ENCODE measurements at regions not wholly inside any gene's neighbourhood (a gene's known extent, or its start where the extent isn't known, plus 50 kb on each side); places are given as distances from the start of the nearest gene placed in this dataset.

DNA sequence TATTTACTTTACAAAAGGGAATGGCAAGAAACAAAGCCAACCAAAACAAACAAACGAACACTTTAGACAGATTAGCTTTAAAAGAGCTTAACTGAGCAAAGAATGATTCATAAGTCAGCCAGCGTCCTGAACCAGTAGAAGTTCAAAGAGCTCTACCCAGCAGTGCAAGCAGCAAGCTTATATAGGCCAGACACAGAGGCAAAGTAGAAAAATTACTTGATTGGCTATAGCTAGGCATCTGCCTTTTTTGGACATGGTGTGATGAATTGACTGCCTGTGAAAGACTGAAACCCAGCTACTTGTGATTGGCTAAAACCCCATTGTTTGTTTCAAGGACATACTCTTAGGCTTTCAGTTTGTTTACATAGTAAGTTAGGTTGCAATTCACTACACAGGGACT is 2120.0 kb upstream of the RAG2 start:
- H3K27me3 ChIP-seq (ENCODE audit: control insufficient read depth, insufficient read depth, low read length) = no peaks in the 10 kb centered on the region
- DNase-seq (ENCODE audit: low read depth, low spot score) = no peak
- no peak for TF ChIP-seq SIN3A (IDR thresholded peaks at IDR 0.05; ENCODE audit: borderline replicate concordance, insufficient read depth, low read depth, low read length)
- TF ChIP-seq TCF7L2 (IDR thresholded peaks at IDR 0.05; ENCODE audit: low read depth, low read length) = peak; percentile 67; the same call in 1 of the 2 replicates

DNA sequence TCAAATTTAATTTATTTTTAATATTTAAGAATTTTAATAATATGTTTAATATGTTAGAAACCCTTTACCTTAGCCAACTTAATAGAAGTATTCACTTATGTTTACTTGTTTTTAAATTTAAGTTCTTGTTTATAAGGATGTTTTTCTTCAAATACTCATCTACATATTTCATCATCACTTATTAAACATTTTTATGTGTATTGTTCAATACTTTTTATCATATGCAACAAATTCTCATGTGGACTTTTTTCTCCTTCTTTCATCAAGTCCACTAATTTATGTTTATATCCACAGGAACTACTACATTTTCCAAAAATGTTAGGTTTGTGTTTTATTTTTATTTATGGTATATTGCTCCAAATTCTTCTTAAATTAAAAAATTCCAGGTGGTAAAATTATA is 2113.1 kb upstream of the RAG2 start:
- TF ChIP-seq POLR2AphosphoS5 (IDR thresholded peaks at IDR 0.05; ENCODE audit: low read depth, low read length) (no peak), TCF7L2 (IDR thresholded peaks at IDR 0.05; ENCODE audit: low read depth, low read length) (no peak)
- TF ChIP-seq, protein P1, sequence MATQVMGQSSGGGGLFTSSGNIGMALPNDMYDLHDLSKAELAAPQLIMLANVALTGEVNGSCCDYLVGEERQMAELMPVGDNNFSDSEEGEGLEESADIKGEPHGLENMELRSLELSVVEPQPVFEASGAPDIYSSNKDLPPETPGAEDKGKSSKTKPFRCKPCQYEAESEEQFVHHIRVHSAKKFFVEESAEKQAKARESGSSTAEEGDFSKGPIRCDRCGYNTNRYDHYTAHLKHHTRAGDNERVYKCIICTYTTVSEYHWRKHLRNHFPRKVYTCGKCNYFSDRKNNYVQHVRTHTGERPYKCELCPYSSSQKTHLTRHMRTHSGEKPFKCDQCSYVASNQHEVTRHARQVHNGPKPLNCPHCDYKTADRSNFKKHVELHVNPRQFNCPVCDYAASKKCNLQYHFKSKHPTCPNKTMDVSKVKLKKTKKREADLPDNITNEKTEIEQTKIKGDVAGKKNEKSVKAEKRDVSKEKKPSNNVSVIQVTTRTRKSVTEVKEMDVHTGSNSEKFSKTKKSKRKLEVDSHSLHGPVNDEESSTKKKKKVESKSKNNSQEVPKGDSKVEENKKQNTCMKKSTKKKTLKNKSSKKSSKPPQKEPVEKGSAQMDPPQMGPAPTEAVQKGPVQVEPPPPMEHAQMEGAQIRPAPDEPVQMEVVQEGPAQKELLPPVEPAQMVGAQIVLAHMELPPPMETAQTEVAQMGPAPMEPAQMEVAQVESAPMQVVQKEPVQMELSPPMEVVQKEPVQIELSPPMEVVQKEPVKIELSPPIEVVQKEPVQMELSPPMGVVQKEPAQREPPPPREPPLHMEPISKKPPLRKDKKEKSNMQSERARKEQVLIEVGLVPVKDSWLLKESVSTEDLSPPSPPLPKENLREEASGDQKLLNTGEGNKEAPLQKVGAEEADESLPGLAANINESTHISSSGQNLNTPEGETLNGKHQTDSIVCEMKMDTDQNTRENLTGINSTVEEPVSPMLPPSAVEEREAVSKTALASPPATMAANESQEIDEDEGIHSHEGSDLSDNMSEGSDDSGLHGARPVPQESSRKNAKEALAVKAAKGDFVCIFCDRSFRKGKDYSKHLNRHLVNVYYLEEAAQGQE (IDR thresholded peaks at IDR 0.05; ENCODE audit: insufficient read depth in 1 of 2, low read depth in 2 of 2, low read length in 1 of 2) = no peak
- no peaks in the 10 kb centered on the region for H3K27me3 ChIP-seq (ENCODE audit: control insufficient read depth, insufficient read depth, low read length)
- no peaks in the 10 kb centered on the region for H3K4me1 ChIP-seq (ENCODE audit: control insufficient read depth, insufficient read depth, low read length)
- ATAC-seq (no peak), DNase-seq (ENCODE audit: low read depth, low spot score) (no peak)
- CTCF ChIA-PET = no interaction called here
- no peaks in the 10 kb centered on the region for H3K36me3 ChIP-seq (ENCODE audit: control insufficient read depth, insufficient read depth, low read length)
- no peak overlapping the region for H3K4me3 ChIP-seq (ENCODE audit: low read depth in 2 of 2, low read length in 2 of 2)
- BruUV-seq (replicated peaks) = no TSS peak
- H3K9me3 ChIP-seq (ENCODE audit: control insufficient read depth, insufficient read depth, low read depth, low read length) = peaks cover 4% of the 10 kb centered on the region; the same call in 1 of the 2 replicates
- H3K27ac ChIP-seq (ENCODE audit: low read length) = no peak overlapping the region
- POLR2A ChIA-PET = no interaction called here
- in situ Hi-C loops (cut with HindIII; ENCODE audit: low pct_unique_long_range_greater_than_20kb, low sequenced_read_pairs) (no loop called here), intact Hi-C loops (cut with micrococcal nuclease; ENCODE audit: unreplicated experiment) (no loop called here)

More for the DNA sequence above, 2120.0 kb upstream of the RAG2 start:
- Histone ChIP-seq H3K27ac (ENCODE audit: low read length) (no peak overlapping the region), H3K36me3 (ENCODE audit: control insufficient read depth, insufficient read depth, low read length) (no peaks in the 10 kb centered on the region), H3K4me1 (ENCODE audit: control insufficient read depth, insufficient read depth, low read length) (no peaks in the 10 kb centered on the region), H3K9me3 (ENCODE audit: control insufficient read depth, insufficient read depth, low read depth, low read length) (no peaks in the 10 kb centered on the region), H3K4me3 (ENCODE audit: low read depth in 2 of 2, low read length in 2 of 2) (no peak overlapping the region)
- ChIA-PET POLR2A (no interaction called here), CTCF (interaction anchor here (0.6 kb wide), 1 partner anchor 1864 kb away, joined by 3 read pairs; no protein-coding TSS in a partner anchor)
- intact Hi-C loops (cut with micrococcal nuclease; ENCODE audit: unreplicated experiment) = no loop called here
- in situ Hi-C loops (cut with HindIII; ENCODE audit: low pct_unique_long_range_greater_than_20kb, low sequenced_read_pairs) = no loop called here
- BruUV-seq (replicated peaks) = no TSS peak
- peak; percentile 72; the same call in 1 of the 2 replicates for ATAC-seq

DNA sequence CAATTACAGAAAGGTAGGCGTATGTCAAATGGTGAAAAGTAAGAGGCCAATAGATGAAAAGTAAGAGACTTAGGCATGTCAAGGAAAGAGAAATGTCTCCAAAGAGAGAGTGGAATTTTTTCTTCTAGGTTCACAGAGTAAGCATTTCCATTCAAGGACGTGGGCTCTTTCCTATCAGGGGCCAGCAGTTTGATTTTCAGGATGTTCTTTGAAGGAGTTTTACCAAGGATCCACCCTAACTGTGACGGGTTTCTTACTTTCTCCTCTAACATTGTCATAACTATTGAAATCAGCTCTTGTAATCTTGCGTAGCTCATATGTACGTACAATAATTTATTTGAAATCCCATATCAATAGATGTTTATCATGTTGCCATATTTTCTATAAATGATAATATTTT is 2112.2 kb upstream of the RAG2 start:
- no peak overlapping the region for H3K27ac ChIP-seq (ENCODE audit: low read length)
- POLR2A ChIA-PET = no interaction called here
- CTCF ChIA-PET = no interaction called here
- ATAC-seq = no peak
- H3K4me3 ChIP-seq (ENCODE audit: low read depth in 2 of 2, low read length in 2 of 2) = no peak overlapping the region
- H3K36me3 ChIP-seq (ENCODE audit: control insufficient read depth, insufficient read depth, low read length) = no peaks in the 10 kb centered on the region
- TF ChIP-seq, protein P1 (IDR thresholded peaks at IDR 0.05; ENCODE audit: insufficient read depth in 1 of 2, low read depth in 2 of 2, low read length in 1 of 2) = no peak
- TF ChIP-seq SIN3A (IDR thresholded peaks at IDR 0.05; ENCODE audit: borderline replicate concordance, insufficient read depth, low read depth, low read length) (no peak), POLR2AphosphoS5 (IDR thresholded peaks at IDR 0.05; ENCODE audit: low read depth, low read length) (no peak), TCF7L2 (IDR thresholded peaks at IDR 0.05; ENCODE audit: low read depth, low read length) (no peak)
- TF ChIP-seq, protein P2, sequence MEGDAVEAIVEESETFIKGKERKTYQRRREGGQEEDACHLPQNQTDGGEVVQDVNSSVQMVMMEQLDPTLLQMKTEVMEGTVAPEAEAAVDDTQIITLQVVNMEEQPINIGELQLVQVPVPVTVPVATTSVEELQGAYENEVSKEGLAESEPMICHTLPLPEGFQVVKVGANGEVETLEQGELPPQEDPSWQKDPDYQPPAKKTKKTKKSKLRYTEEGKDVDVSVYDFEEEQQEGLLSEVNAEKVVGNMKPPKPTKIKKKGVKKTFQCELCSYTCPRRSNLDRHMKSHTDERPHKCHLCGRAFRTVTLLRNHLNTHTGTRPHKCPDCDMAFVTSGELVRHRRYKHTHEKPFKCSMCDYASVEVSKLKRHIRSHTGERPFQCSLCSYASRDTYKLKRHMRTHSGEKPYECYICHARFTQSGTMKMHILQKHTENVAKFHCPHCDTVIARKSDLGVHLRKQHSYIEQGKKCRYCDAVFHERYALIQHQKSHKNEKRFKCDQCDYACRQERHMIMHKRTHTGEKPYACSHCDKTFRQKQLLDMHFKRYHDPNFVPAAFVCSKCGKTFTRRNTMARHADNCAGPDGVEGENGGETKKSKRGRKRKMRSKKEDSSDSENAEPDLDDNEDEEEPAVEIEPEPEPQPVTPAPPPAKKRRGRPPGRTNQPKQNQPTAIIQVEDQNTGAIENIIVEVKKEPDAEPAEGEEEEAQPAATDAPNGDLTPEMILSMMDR (IDR thresholded peaks at IDR 0.05) = no peak
- H3K27me3 ChIP-seq (ENCODE audit: control insufficient read depth, insufficient read depth, low read length) = no peaks in the 10 kb centered on the region
- BruUV-seq (replicated peaks) = no TSS peak
- no peaks in the 10 kb centered on the region for H3K4me1 ChIP-seq (ENCODE audit: control insufficient read depth, insufficient read depth, low read length)
- peaks cover 4% of the 10 kb centered on the region; the same call in 1 of the 2 replicates for H3K9me3 ChIP-seq (ENCODE audit: control insufficient read depth, insufficient read depth, low read depth, low read length)
- intact Hi-C loops (cut with micrococcal nuclease; ENCODE audit: unreplicated experiment) (no loop called here), in situ Hi-C loops (cut with HindIII; ENCODE audit: low pct_unique_long_range_greater_than_20kb, low sequenced_read_pairs) (no loop called here)
- DNase-seq (ENCODE audit: low read depth, low spot score) = no peak

All from Panc1 (cell line).